ENCODE measurements at regions not wholly inside any gene's neighbourhood (a gene's known extent, or its start where the extent isn't known, plus 50 kb on each side); places are given as distances from the start of the nearest gene placed in this dataset.

GRCh38 chr12:124618291-124618902 lies 51.0 kb upstream of the NCOR2 start:
- H3K4me3 ChIP-seq (ENCODE audit: insufficient read depth, low read depth, low read length): no peak overlapping the region
- H2AK5ac ChIP-seq (ENCODE audit: low read depth, low read length): no peak overlapping the region
- ATAC-seq (ENCODE audit: low read depth): no peak
- no peak for DNase-seq
- H4K8ac ChIP-seq (ENCODE audit: low read depth in 2 of 2, low read length in 2 of 2): no peak overlapping the region
- no peak overlapping the region for H2AFZ ChIP-seq (replicated peaks; ENCODE audit: low read length, poor library complexity)
- H2BK15ac ChIP-seq (ENCODE audit: low read depth, low read length): no peak overlapping the region
- intact Hi-C loops (cut with micrococcal nuclease): no loop called here
- H3K23ac ChIP-seq (ENCODE audit: low read depth, low read length): no peak overlapping the region
- dilution Hi-C loops (cut with HindIII; ENCODE audit: low sequenced_read_pairs, unreplicated experiment): no loop called here
- H3K36me3 ChIP-seq (ENCODE audit: control insufficient read depth, insufficient read depth, low read length): no peaks in the 10 kb centered on the region
- no peak overlapping the region for H2BK5ac ChIP-seq (ENCODE audit: low read depth, low read length, poor library complexity, severe bottlenecking)
- ChIA-PET CTCF (no interaction called here), POLR2A (ENCODE audit: unreplicated experiment) (no interaction called here)
- H3K4ac ChIP-seq (ENCODE audit: low read depth, low read length): no peak overlapping the region
- H4K5ac ChIP-seq (ENCODE audit: low read depth, low read length): no peak overlapping the region
- no peak overlapping the region for H3K18ac ChIP-seq (ENCODE audit: low read depth, low read length)
- H3K56ac ChIP-seq (ENCODE audit: extremely low read depth, insufficient read depth, low read length): no peak overlapping the region
- no peak overlapping the region for H4K91ac ChIP-seq (ENCODE audit: insufficient read depth, low read depth, low read length)
- no peak overlapping the region for H2BK20ac ChIP-seq (ENCODE audit: low read depth, low read length)
- peaks cover 7% of the 10 kb centered on the region; the same call in 1 of the 2 replicates for H3K4me1 ChIP-seq (ENCODE audit: control insufficient read depth, insufficient read depth, low read length)
- H3K4me2 ChIP-seq (ENCODE audit: low read depth, low read length): no peak overlapping the region
- peaks cover 18% of the 10 kb centered on the region for H3K27me3 ChIP-seq (ENCODE audit: control insufficient read depth, insufficient read depth, low read length)
- no TSS peak for BruUV-seq (replicated peaks)
- no peak for TF ChIP-seq MXI1 (IDR thresholded peaks at IDR 0.05; ENCODE audit: borderline replicate concordance, low read depth, low read length)
- TF ChIP-seq CEBPB (IDR thresholded peaks at IDR 0.05; ENCODE audit: low read depth, low read length): peak; percentile 44; the same call in 1 of the 2 replicates
- 87% methylated on average over 10 of the region's 21 CpGs; no CpG with 5 or more reads in 1 of the 2 experiments for WGBS, 2 experiments (ENCODE audit: extremely low coverage in 2 of 2, insufficient read length in 1 of 2)
- no peak overlapping the region for H3K27ac ChIP-seq (ENCODE audit: insufficient read depth, low read length)
- H4K20me1 ChIP-seq (ENCODE audit: insufficient read depth, low read length): no peaks in the 10 kb centered on the region
- in situ Hi-C loops (cut with MboI; ENCODE audit: low sequenced_read_pairs): no loop called here
- H3K9me3 ChIP-seq (ENCODE audit: control insufficient read depth, insufficient read depth, low read length): peaks cover 7% of the 10 kb centered on the region
- H3K14ac ChIP-seq (replicated peaks; ENCODE audit: low read depth, low read length): no peak overlapping the region
- H2BK120ac ChIP-seq (ENCODE audit: low read depth, low read length): no peak overlapping the region
- H3K79me1 ChIP-seq (ENCODE audit: low read depth in 1 of 2, low read length in 2 of 2): no peaks in the 10 kb centered on the region
- H3K9ac ChIP-seq (ENCODE audit: low read depth, low read length): no peak overlapping the region
- 0 out of 2 replicates have a peak, but pooled peaks cover 1% of the 10 kb centered on the region for H3K9me1 ChIP-seq (ENCODE audit: insufficient read depth, low read length)
- H2AK9ac ChIP-seq (replicated peaks; ENCODE audit: low read depth, low read length, poor library complexity): no peak overlapping the region

All from IMR-90 (cell line).